GM19043 (cell line): ENCODE measurements at regions not wholly inside any gene's neighbourhood (a gene's known extent, or its start where the extent isn't known, plus 50 kb on each side); places are given as distances from the start of the nearest gene placed in this dataset.
A peak's percentile ranks its signal among the peaks of the same experiment; 100 is the strongest.

Experiments
- ATAC-seq: cut with Tn5 transposase; IDR thresholded peaks from one replicate; pipeline ENCODE4 v1.9.1; 2021; ENCODE audit warnings: low read depth; ENCODE audit not compliant: unreplicated experiment

DNA sequence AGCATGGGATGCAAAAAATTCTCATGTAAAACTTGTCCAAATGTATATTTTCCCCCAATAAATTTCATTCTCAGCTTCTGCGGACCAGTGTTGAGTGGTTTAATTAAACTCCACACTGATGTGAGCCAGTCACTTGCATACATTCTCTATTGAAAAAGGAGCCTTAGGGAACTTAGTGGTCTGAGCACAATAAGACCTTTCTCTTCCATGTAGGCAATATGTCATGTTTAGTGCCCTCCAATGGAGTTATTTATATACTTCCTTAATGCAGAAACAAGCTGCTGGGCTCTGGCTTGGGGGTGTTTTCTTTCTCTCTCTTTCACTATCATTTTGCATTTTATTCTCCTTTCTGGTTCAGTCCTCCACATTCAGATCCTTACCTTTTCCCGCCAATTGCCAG lies 196.9 kb downstream of the ANAPC10 start:
- ATAC-seq = no peak

DNA sequence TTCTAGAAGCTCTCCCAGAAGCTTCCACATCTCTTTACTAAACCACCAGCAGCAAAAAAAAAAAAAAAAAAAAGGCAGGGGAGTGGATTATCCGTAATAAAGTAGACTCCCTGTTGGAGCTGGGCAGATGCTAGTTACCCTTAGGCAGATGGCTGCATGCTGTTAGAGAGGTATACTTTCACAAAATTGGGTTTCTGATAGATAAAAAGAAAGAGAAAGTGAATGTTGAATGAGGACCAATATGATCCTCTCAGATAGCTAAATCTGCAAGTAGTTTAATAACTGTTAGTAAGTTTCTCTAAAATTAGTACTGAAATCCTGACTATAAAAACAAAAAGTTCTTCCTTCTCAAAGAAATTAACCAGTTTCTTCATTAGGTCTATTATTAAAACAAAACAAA lies 195.4 kb downstream of the ANAPC10 start:
- ATAC-seq = peak; percentile 43

DNA sequence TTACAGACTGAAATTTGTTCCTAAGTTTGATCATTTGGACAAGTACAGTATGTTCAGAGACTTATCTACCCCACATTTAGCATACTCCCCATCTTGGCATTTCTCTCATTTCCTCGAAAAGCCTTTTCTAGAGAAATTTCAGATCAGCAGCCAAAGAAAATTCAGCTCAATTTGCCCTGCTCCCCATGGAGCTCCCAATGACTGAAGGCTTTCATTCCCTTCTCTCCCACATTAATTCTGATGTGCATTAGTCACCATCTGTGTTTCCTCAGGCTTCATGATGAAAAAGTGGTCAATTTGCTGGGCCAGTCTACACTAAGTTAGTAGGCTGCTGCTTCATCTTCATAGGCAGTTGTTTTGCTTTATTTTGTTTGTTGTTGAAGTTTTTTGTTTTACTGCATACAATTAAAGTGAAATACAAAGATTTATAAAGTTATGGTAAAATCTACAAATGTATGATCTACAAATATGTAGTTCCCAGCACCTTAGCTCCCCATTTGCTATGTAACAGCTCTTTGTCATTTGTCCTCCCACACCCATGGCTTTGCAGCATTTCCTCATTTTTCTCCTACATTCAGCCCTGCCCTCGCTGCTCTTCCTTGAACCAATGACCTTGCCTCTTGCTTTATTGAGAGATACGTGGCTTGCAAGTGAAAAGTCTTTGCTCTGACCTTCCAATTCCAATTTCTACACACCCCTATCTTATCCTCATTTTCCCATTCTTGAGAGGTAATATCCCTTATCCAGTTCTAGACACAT lies 193.9 kb downstream of the ANAPC10 start:
- no peak for ATAC-seq

DNA sequence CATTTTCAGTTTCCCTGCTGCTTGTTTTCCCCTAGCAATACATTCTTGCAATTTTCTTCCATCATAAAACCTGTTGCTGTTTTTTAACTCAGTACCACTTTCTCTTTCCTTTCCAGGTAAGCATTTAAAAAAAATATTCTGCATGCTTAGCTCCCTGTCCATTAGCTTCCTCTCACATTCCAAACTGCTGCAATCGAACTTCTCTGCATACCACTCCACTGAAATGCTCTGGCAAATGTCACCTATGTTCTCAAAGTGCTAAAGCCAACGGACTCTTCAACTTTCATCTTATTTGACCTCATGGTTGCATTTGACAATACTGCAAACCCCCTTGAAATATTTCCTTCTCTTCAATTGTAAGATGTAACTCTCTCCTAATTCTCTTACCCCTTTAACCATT lies 192.7 kb downstream of the ANAPC10 start:
- no peak for ATAC-seq

DNA sequence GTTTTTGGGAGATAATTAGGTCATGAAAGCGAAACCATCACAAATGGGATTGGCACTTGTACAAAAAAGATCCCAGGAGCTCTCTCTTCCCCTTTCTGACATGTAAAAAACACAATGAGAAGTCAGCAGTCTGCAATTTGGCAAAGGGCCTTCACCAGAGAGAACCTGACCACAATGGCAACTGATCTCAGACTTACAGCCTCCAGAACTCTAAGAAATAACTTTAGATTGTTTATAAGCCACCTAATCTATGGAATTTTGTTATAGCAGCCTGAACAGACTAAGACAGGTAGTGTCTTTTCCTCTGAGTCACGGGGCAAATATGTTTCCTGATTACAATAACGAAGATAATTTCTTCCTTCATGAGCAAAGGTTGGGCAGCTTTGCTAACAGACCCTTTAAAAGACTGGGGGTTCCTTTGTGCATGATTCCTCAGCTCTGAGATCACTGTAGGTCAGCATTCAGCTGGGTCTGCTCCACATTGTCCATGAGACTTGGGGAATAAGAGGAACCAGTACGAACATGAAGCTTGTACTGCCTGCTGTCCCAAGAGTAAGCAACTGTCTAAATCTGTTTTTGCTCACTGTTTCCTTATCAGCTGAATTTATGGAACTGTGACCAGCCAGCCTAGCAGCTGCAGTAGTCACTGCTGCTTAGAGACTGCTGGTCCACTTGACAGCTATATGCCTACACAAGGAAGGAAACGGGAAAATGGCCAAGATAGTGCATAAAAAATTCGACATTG lies 191.6 kb downstream of the ANAPC10 start:
- ATAC-seq = no peak

DNA sequence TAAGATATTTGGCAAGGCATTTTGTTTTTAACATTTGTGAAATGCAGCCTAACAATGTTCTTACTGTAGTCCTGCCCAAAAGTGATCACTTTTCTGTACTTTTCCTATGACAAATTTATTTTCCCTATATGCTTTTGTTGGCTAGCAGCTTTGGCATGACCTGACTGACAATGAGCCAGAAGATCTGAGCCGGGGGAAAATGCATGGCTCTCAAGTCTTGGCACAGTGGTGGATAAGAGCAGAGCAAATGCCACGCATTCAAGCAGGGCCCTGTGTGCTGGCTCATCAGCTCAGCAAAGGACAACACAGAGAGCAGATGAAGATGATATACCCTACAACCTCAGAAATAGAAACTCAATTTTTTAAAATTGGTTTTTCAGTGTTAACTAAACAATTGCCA lies 187.3 kb downstream of the ANAPC10 start:
- ATAC-seq = no peak
